ENCODE measurements at regions not wholly inside any gene's neighbourhood (a gene's known extent, or its start where the extent isn't known, plus 50 kb on each side); places are given as distances from the start of the nearest gene placed in this dataset.

- no peak for DNase-seq (ENCODE audit: low spot score in 2 of 2)
- WGBS, 2 donors: 73 to 76% methylated on average over 3 of the region's 3 CpGs
- no peak overlapping the region for H3K4me3 ChIP-seq (ENCODE audit: low read depth, poor library complexity, severe bottlenecking)
- no peak for TF ChIP-seq POLR2A (IDR thresholded peaks at IDR 0.05)
- no peak for TF ChIP-seq CTCF (IDR thresholded peaks at IDR 0.05)
- intact Hi-C loops (cut with DNase I; ENCODE audit: low total_unique reads): no loop called here
Measured at GRCh38 chr10:110401401-110402076, 96.2 kb upstream of the DUSP5 start.

GRCh38 chr10:110402077-110402416 is 95.7 kb upstream of the DUSP5 start:
- WGBS, 2 donors: 85 to 87% methylated on average over 8 of the region's 8 CpGs
- H3K4me3 ChIP-seq (ENCODE audit: low read depth, poor library complexity, severe bottlenecking): no peak overlapping the region
- intact Hi-C loops (cut with DNase I; ENCODE audit: low total_unique reads): no loop called here
- TF ChIP-seq CTCF (IDR thresholded peaks at IDR 0.05): no peak
- TF ChIP-seq POLR2A (IDR thresholded peaks at IDR 0.05): no peak
- DNase-seq (ENCODE audit: low spot score in 2 of 2): no peak

GRCh38 chr10:110403593-110403992 is 94.1 kb upstream of the DUSP5 start:
- DNase-seq (ENCODE audit: low spot score in 2 of 2): no peak
- H3K4me3 ChIP-seq (ENCODE audit: low read depth, poor library complexity, severe bottlenecking): no peak overlapping the region
- intact Hi-C loops (cut with DNase I; ENCODE audit: low total_unique reads): no loop called here
- 94% methylated on average over 9 of the region's 9 CpGs for WGBS, 2 donors
- TF ChIP-seq CTCF (IDR thresholded peaks at IDR 0.05): no peak
- TF ChIP-seq POLR2A (IDR thresholded peaks at IDR 0.05): no peak

GRCh38 chr10:110404413-110404812 is 93.3 kb upstream of the DUSP5 start:
- no peak for DNase-seq (ENCODE audit: low spot score in 2 of 2)
- intact Hi-C loops (cut with DNase I; ENCODE audit: low total_unique reads): no loop called here
- TF ChIP-seq POLR2A (IDR thresholded peaks at IDR 0.05) (no peak), CTCF (IDR thresholded peaks at IDR 0.05) (no peak)
- 51 to 66% methylated on average over 4 of the region's 4 CpGs for WGBS, 2 donors
- H3K4me3 ChIP-seq (ENCODE audit: low read depth, poor library complexity, severe bottlenecking): no peak overlapping the region

GRCh38 chr10:110404825-110405224 is 92.9 kb upstream of the DUSP5 start:
- intact Hi-C loops (cut with DNase I; ENCODE audit: low total_unique reads): no loop called here
- no peak for DNase-seq (ENCODE audit: low spot score in 2 of 2)
- 77 to 94% methylated on average over 8 of the region's 8 CpGs for WGBS, 2 donors

More at GRCh38 chr10:110404825-110405224, 92.9 kb upstream of the DUSP5 start:
- no peak overlapping the region for H3K4me3 ChIP-seq (ENCODE audit: low read depth, poor library complexity, severe bottlenecking)
- TF ChIP-seq CTCF (IDR thresholded peaks at IDR 0.05) (no peak), POLR2A (IDR thresholded peaks at IDR 0.05) (no peak)
